ENCODE measurements at regions not wholly inside any gene's neighbourhood (a gene's known extent, or its start where the extent isn't known, plus 50 kb on each side); places are given as distances from the start of the nearest gene placed in this dataset.
A peak's percentile ranks its signal among the peaks of the same experiment; 100 is the strongest.

DNA sequence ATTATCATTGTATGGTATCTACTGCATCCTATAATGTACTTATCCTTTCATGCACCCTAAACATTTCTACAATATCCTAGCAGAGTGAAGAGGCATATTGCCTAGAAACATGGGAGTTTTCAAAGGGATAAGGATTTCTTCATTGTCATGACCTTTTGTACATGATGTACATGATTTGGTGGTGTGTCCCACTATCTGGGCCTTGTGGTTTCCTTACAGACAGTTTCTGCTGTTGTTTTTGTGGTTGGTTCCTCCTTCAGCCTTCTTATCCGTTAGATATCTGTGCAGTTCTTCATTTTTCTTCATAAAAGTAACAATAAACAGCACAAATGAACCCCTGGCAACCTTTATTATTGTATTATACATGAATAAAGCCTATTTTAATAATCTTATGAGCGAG, 70.4 kb upstream of the BACH1 start:
- no peak for ATAC-seq
- no peak for DNase-seq (ENCODE audit: low spot score)

GRCh38 chr21:29230551-29231261, 68.0 kb upstream of the BACH1 start:
- DNase-seq (ENCODE audit: low spot score): no peak

DNA sequence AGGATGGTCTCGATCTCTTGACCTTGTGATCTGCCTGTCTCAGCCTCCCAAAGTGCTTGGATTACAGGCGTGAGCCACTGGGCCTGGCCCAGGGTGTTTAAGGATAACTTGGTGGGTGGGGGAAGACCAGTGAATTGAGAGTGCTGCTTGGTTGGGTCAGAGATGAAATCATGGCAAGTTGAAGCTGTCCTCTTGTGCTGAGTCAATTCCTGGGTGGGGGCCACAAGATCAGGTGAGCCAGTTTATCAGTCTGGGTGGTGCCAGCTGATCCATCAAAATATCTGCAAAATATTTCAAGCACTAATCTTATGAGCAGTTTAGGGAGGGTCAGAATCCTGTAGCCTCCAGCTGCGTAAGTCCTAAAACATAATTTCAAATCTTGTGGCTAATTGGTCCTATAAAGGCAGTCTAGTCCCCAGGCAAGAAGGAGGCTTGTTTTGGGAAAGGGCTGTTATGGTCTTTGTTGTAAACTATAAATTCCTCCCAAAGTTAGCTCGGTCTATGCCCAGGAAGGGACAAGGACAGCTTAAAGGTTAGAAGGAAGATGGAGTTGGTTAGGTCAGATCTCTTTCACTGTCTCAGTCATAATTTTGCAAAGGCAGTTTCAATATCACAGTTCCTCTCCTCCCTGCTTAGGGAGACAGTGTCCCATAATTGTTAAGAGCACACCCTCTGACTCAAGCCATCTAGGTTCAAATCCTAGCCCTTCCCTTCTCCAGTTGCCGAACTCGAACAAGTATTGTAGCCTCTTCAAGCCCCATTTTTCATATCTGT, 66.8 kb upstream of the BACH1 start:
- ATAC-seq (no peak), DNase-seq (ENCODE audit: low spot score) (no peak)

More at GRCh38 chr21:29230551-29231261, 68.0 kb upstream of the BACH1 start:
- ATAC-seq: no peak

- DNase-seq (ENCODE audit: low spot score): no peak
Observed at GRCh38 chr21:29232530-29233255, 66.0 kb upstream of the BACH1 start.

DNA sequence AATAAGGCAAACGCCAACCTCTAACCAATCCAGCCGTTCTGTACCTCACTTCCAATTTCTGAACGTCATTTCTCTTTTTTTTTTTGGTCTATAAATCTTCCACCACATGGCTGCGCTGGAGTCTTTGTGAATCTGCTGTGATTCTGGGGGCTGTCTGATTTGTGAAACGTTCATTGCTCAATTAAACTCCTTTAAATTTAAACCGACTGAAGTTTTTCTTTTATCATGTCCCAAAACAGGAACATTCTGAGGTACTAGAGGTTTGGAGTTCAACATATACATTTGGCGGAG, 65.5 kb upstream of the BACH1 start:
- ATAC-seq: no peak
- no peak for DNase-seq (ENCODE audit: low spot score)

More at GRCh38 chr21:29232530-29233255, 66.0 kb upstream of the BACH1 start:
- ATAC-seq: no peak

DNA sequence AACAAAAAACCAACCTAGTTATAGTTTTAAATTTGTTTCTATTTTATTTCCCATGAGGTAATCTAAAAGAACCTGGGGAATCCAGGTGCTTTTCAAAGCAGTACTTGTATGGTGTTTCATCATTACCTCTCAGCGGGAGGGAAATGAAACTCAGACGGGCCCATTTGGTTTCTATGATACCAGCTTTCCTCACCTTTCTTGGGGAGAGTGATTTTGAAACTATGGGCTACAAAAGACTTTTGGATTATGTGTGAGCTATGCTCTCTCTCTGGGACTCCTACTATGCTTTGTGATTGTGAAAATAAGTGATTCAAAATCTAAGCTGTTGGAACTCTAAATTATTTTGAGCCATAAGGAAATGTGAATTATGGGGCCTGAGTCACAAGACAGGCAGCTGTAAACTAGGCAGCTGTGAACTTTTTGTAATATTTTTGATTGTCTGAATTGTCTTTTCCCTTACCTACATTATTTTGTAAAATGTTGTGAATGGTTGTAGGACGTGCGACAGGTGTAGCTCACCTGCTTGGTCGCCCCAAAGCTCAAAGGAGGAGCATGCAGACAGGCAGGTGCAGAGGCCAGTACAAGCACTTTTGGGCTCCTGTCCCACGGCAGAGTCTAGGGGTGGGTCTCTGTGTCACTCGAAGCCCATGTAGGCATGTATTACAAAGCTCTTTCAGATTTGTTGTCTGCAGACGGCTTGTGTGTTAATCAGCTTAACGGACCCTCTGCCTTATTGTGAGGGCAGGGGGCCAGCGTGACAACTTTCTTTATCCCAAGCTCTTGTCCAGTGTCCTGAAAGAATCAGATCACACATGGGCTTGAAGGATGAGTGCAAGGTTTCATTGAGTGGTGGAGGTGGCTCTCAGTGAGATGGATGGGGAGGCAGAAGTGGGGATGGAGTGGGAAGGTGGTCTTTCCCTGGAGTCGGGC, 64.8 kb upstream of the BACH1 start:
- ATAC-seq: no peak
- DNase-seq (ENCODE audit: low spot score): no peak

- ATAC-seq (no peak), DNase-seq (ENCODE audit: low spot score) (no peak)
Observed at GRCh38 chr21:29235714-29236197, 63.0 kb upstream of the BACH1 start.

GRCh38 chr21:29236201-29236600, 62.5 kb upstream of the BACH1 start:
- ATAC-seq: no peak
- DNase-seq (ENCODE audit: low spot score): no peak

GRCh38 chr21:29237110-29238052, 61.3 kb upstream of the BACH1 start:
- DNase-seq (ENCODE audit: low spot score) (no peak), ATAC-seq (peak; percentile 20)

- DNase-seq (ENCODE audit: low spot score) (no peak), ATAC-seq (peak; percentile 76)
Observed at GRCh38 chr21:29238053-29238966, 60.4 kb upstream of the BACH1 start.

- no peak for DNase-seq (ENCODE audit: low spot score)
- ATAC-seq: no peak
Observed at GRCh38 chr21:29238967-29239290, 59.8 kb upstream of the BACH1 start.

GRCh38 chr21:29240136-29240535, 58.6 kb upstream of the BACH1 start:
- DNase-seq (ENCODE audit: low spot score) (no peak), ATAC-seq (peak; percentile 37)

GRCh38 chr21:29242201-29242600, 56.5 kb upstream of the BACH1 start:
- no peak for ATAC-seq
- no peak for DNase-seq (ENCODE audit: low spot score)

GRCh38 chr21:29243188-29243587, 55.5 kb upstream of the BACH1 start:
- no peak for DNase-seq (ENCODE audit: low spot score)
- ATAC-seq: no peak

- no peak for DNase-seq (ENCODE audit: low spot score)
Observed at GRCh38 chr21:29245104-29245643, 53.5 kb upstream of the BACH1 start.

DNA sequence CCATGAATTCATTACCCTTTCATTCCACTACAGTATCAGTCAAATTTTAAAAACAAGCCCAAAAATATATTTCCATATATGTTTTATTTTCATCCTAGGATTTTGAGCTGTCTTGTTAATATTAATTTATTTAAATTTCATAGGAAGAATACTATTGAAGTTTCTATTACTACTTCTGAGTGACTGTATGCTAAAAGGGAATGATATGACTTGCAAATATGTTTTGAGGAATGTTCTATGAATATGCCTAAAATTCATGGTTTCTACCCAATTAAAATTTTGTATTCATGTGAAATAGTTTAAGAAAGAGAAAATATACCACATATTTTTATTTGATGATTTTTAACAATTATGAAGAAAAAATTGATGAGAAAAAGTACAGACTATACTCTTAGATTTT, 52.9 kb upstream of the BACH1 start:
- DNase-seq (ENCODE audit: low spot score): no peak
- ATAC-seq: no peak

More at GRCh38 chr21:29245104-29245643, 53.5 kb upstream of the BACH1 start:
- no peak for ATAC-seq

- DNase-seq (ENCODE audit: low spot score): no peak
- no peak for ATAC-seq
Observed at GRCh38 chr21:29246614-29247013, 52.1 kb upstream of the BACH1 start.

GRCh38 chr21:29248124-29248523, 50.6 kb upstream of the BACH1 start:
- ATAC-seq: no peak
- no peak for DNase-seq (ENCODE audit: low spot score)

Measured in left lobe of liver (tissue), 2 donors.